IMR-90 (cell line): ENCODE measurements at regions not wholly inside any gene's neighbourhood (a gene's known extent, or its start where the extent isn't known, plus 50 kb on each side); places are given as distances from the start of the nearest gene placed in this dataset.

ENCODE experiments used
- ATAC-seq: fragments of 200-7000 bp; cut with Tn5 transposase; 2 replicates; pipeline ENCODE4 v1.9.1; 2020; ENCODE audit warnings: low read depth, mild to moderate bottlenecking, moderate library complexity
- BruUV-seq: library from RNA; stranded (reverse); fragments of 400-500 nt; replicated peaks from 2 replicates; lab custom pipeline; 2021; lab: Mats Ljungman, UMichigan
- CTCF ChIA-PET: fragments of 300-600 bp; formaldehyde crosslinking; extraction: SDS; loops from one replicate; lab custom pipeline; 2021; ENCODE audit warnings: antibody characterized with exemption; lab: Yijun Ruan, JAX
- POLR2A ChIA-PET: fragments of 300-600 bp; sonication (Branson Sonifier 250); formaldehyde crosslinking; loops from one replicate; lab custom pipeline; 2022; ENCODE audit warnings: antibody characterized with exemption; ENCODE audit not compliant: unreplicated experiment; lab: Charles Lee
- DNase-seq: peaks from one replicate; pipeline ENCODE4 v3.0.0; 2013
- H2AFZ ChIP-seq: replicated peaks from 2 replicates; pipeline ENCODE3; 2013; ENCODE audit warnings: low read length, mild to moderate bottlenecking; ENCODE audit not compliant: poor library complexity
- H2AK5ac ChIP-seq: 2 replicates; pipeline ENCODE4 v1.6.1; 2013; ENCODE audit warnings: low read depth, low read length, inconsistent platforms
- H2AK9ac ChIP-seq: replicated peaks from 2 replicates; pipeline ENCODE3; 2013; ENCODE audit warnings: mild to moderate bottlenecking, low read depth, low read length, moderate library complexity; ENCODE audit not compliant: poor library complexity
- H2BK120ac ChIP-seq: 2 replicates; pipeline ENCODE4 v1.6.1; 2013; ENCODE audit warnings: low read depth, low read length, inconsistent platforms
- H2BK15ac ChIP-seq: 3 replicates; pipeline ENCODE4 v1.6.1; 2013; ENCODE audit warnings: low read depth, low read length, inconsistent platforms
- H2BK20ac ChIP-seq: 2 replicates; pipeline ENCODE4 v1.6.1; 2013; ENCODE audit warnings: low read depth, mild to moderate bottlenecking, inconsistent platforms, low read length, moderate library complexity
- H2BK5ac ChIP-seq: 2 replicates; pipeline ENCODE4 v1.6.1; 2013; ENCODE audit warnings: mild to moderate bottlenecking, low read depth, low read length, inconsistent platforms; ENCODE audit not compliant: poor library complexity, severe bottlenecking
- H3K14ac ChIP-seq: replicated peaks from 2 replicates; pipeline ENCODE4 v1.6.1; 2013; ENCODE audit warnings: low read depth, low read length, inconsistent platforms
- H3K18ac ChIP-seq: 2 replicates; pipeline ENCODE4 v1.6.1; 2013; ENCODE audit warnings: low read depth, low read length, control low read depth
- H3K23ac ChIP-seq: 2 replicates; pipeline ENCODE4 v1.6.1; 2013; ENCODE audit warnings: low read depth, low read length, inconsistent platforms
- H3K27ac ChIP-seq: 2 replicates; pipeline ENCODE4 v1.5.1; 2013; ENCODE audit warnings: mild to moderate bottlenecking, control low read depth, low read length; ENCODE audit not compliant: insufficient read depth
- H3K27me3 ChIP-seq: 2 replicates; pipeline ENCODE4 v1.6.1; 2013; ENCODE audit warnings: low read length; ENCODE audit not compliant: control insufficient read depth, insufficient read depth
- H3K36me3 ChIP-seq: 2 replicates; pipeline ENCODE4 v1.6.1; 2013; ENCODE audit warnings: low read length, mixed read lengths; ENCODE audit not compliant: control insufficient read depth, insufficient read depth
- H3K4ac ChIP-seq: 2 replicates; pipeline ENCODE4 v1.6.1; 2013; ENCODE audit warnings: low read depth, low read length, inconsistent platforms
- H3K4me1 ChIP-seq: 2 replicates; pipeline ENCODE4 v1.6.1; 2013; ENCODE audit warnings: low read length, mixed read lengths; ENCODE audit not compliant: control insufficient read depth, insufficient read depth
- H3K4me2 ChIP-seq: 2 replicates; pipeline ENCODE4 v1.6.1; 2013; ENCODE audit warnings: low read depth, mild to moderate bottlenecking, control low read depth, low read length, moderate library complexity
- H3K4me3 ChIP-seq: 2 replicates; pipeline ENCODE4 v1.5.1; 2013; ENCODE audit warnings: low read depth, mild to moderate bottlenecking, control low read depth, low read length, moderate library complexity; ENCODE audit not compliant: insufficient read depth
- H3K56ac ChIP-seq: 2 replicates; pipeline ENCODE4 v1.6.1; 2013; ENCODE audit warnings: low read length, inconsistent platforms; ENCODE audit not compliant: insufficient read depth; ENCODE audit errors: extremely low read depth
- H3K79me1 ChIP-seq, 2 experiments: 2 replicates each; pipeline ENCODE4 v1.6.1; 2013; ENCODE audit warnings: low read length in 2 of 2, inconsistent platforms in 1 of 2, low read depth in 1 of 2
- H3K9ac ChIP-seq: 2 replicates; pipeline ENCODE4 v1.6.1; 2013; ENCODE audit warnings: low read depth, low read length, control low read depth
- H3K9me1 ChIP-seq: 2 replicates; pipeline ENCODE4 v1.6.1; 2013; ENCODE audit warnings: low read length, inconsistent platforms; ENCODE audit not compliant: insufficient read depth
- H3K9me3 ChIP-seq: 2 replicates; pipeline ENCODE4 v1.6.1; 2013; ENCODE audit warnings: low read length; ENCODE audit not compliant: control insufficient read depth, insufficient read depth
- H4K20me1 ChIP-seq: 2 replicates; pipeline ENCODE4 v1.6.1; 2013; ENCODE audit warnings: low read length, inconsistent platforms; ENCODE audit not compliant: insufficient read depth
- H4K5ac ChIP-seq: 2 replicates; pipeline ENCODE4 v1.6.1; 2013; ENCODE audit warnings: mild to moderate bottlenecking, low read depth, low read length, control low read depth
- H4K8ac ChIP-seq, 2 experiments: 2 replicates each; pipeline ENCODE4 v1.6.1; 2013; ENCODE audit warnings: low read depth in 2 of 2, low read length in 2 of 2, control low read depth in 1 of 2, inconsistent platforms in 1 of 2
- H4K91ac ChIP-seq: 2 replicates; pipeline ENCODE4 v1.6.1; 2013; ENCODE audit warnings: low read depth, low read length, inconsistent platforms; ENCODE audit not compliant: insufficient read depth
- BHLHE40 ChIP-seq: fragments of 150-350 bp; IDR thresholded peaks from 2 replicates; pipeline ENCODE4 v1.6.1; 2016; ENCODE audit warnings: mild to moderate bottlenecking, low read depth, low read length
- FOS ChIP-seq: fragments of 150-350 bp; IDR thresholded peaks from 2 replicates; pipeline ENCODE4 v1.6.1; 2016; ENCODE audit warnings: low read depth, low read length
- MAZ ChIP-seq: IDR thresholded peaks from 2 replicates; pipeline ENCODE4 v1.6.1; 2012; ENCODE audit warnings: low read depth, mild to moderate bottlenecking, low read length, improper control_type of control experiment, moderate library complexity, borderline replicate concordance
- MXI1 ChIP-seq: IDR thresholded peaks from 2 replicates; pipeline ENCODE4 v1.6.1; 2012; ENCODE audit warnings: low read depth, mild to moderate bottlenecking, low read length, moderate library complexity, borderline replicate concordance
- NFE2L2 ChIP-seq: fragments of 150-350 bp; IDR thresholded peaks from 2 replicates; pipeline ENCODE4 v1.6.1; 2016; ENCODE audit warnings: low read depth, mild to moderate bottlenecking, low read length
- RAD21 ChIP-seq: IDR thresholded peaks from 2 replicates; pipeline ENCODE4 v1.6.1; 2012; ENCODE audit warnings: low read length, improper control_type of control experiment
- RFX5 ChIP-seq: IDR thresholded peaks from 2 replicates; pipeline ENCODE4 v1.8.0; 2012; ENCODE audit warnings: low read depth, mild to moderate bottlenecking, low read length, moderate library complexity
- SMC3 ChIP-seq: fragments of 150-350 bp; IDR thresholded peaks from 2 replicates; pipeline ENCODE4 v1.6.1; 2016; ENCODE audit warnings: low read depth, mild to moderate bottlenecking, antibody characterized with exemption, low read length, moderate library complexity
- WGBS, 2 experiments: methylation state at CpG; one replicate each; pipeline versions ENCODE4 v1.1.5 to v1.1.7; 2013; ENCODE audit warnings: missing lambda C conversion rate in 2 of 2; ENCODE audit not compliant: insufficient read length in 1 of 2; ENCODE audit errors: extremely low coverage in 2 of 2; 5-methylcytosine and 5-hydroxymethylcytosine counted together
- dilution Hi-C: fragments of 300-500 bp; cut with HindIII; formaldehyde crosslinking; loops from one replicate; pipeline ENCODE4 v1.14.3; 2018; ENCODE audit warnings: low sequenced_read_pairs; ENCODE audit not compliant: unreplicated experiment
- in situ Hi-C: fragments of 300-500 bp; cut with MboI; formaldehyde crosslinking; loops from 3 replicates; pipeline ENCODE4 v1.14.3; 2019; ENCODE audit warnings: low sequenced_read_pairs, inconsistent platforms, mixed read lengths
- intact Hi-C: fragments of 100-400 bp; cut with micrococcal nuclease; formaldehyde crosslinking; loops from 2 replicates; pipeline ENCODE4 v1.10.0; 2022
- TF ChIP-seq, protein P1 (sequence below): fragments of 150-350 bp; IDR thresholded peaks from 2 replicates; pipeline ENCODE4 v1.6.1; 2016; ENCODE audit warnings: low read depth, mild to moderate bottlenecking, low read length, moderate library complexity, borderline replicate concordance

DNA sequence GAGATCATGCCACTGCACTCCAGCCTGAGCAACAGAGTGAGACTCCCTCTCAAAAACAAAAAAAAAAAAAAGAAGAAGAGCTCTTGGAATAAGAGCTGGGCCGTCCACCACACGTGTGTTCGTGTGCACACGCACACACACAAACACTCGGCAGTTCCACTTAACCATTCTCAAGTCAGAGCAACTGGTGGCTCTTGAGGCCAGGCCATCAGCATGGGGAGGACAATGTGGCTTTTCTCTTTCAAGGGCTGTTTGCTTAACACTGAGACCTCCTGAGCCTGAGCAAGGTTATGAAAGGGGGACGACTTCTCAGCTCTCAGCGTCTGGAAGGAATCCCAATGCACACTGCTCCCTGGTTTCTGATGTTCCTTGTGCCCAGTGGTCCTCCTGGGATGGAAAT, 444.9 kb downstream of the SOX9 start:
- BruUV-seq: no TSS peak
- Histone ChIP-seq H2BK5ac (no peak overlapping the region), H2AFZ (no peak overlapping the region), H3K14ac (no peak overlapping the region), H3K23ac (no peak overlapping the region; the same call in 1 of the 2 replicates), H2BK15ac (no peak overlapping the region), H3K4me2 (no peak overlapping the region), H3K56ac (no peak overlapping the region), H3K27me3 (no peaks in the 10 kb centered on the region), H3K79me1 (peaks cover 24 to 60% of the 10 kb centered on the region in 2 experiments), H4K8ac (no peak overlapping the region), H3K4me1 (peaks cover 7% of the 10 kb centered on the region; the same call in 1 of the 2 replicates), H4K91ac (peak overlapping the region; percentile 53; the same call in 1 of the 2 replicates), H3K4me3 (no peak overlapping the region), H3K9me1 (peaks cover 8% of the 10 kb centered on the region; the same call in 1 of the 2 replicates), H4K20me1 (peaks cover under 1% of the 10 kb centered on the region), H3K9ac (no peak overlapping the region), H3K9me3 (no peaks in the 10 kb centered on the region), H3K36me3 (no peaks in the 10 kb centered on the region), H2AK9ac (no peak overlapping the region), H2AK5ac (0 out of 2 replicates have a peak overlapping the region, but pooled peaks have one; percentile 25), H4K5ac (no peak overlapping the region), H3K4ac (no peak overlapping the region), H3K27ac (no peak overlapping the region), H3K18ac (no peak overlapping the region), H2BK20ac (no peak overlapping the region), H2BK120ac (no peak overlapping the region)
- in situ Hi-C loops (loop anchor here (10.0 to 25.0 kb wide), 2 partner anchors 422 to 619 kb away; no protein-coding TSS in a partner anchor), dilution Hi-C loops (no loop called here), intact Hi-C loops (no loop called here)
- POLR2A ChIA-PET: no interaction called here
- ATAC-seq: no peak
- TF ChIP-seq BHLHE40 (no peak), RAD21 (no peak), NFE2L2 (no peak), MXI1 (no peak), MAZ (no peak), SMC3 (no peak), FOS (no peak), RFX5 (no peak)
- TF ChIP-seq, protein P1, sequence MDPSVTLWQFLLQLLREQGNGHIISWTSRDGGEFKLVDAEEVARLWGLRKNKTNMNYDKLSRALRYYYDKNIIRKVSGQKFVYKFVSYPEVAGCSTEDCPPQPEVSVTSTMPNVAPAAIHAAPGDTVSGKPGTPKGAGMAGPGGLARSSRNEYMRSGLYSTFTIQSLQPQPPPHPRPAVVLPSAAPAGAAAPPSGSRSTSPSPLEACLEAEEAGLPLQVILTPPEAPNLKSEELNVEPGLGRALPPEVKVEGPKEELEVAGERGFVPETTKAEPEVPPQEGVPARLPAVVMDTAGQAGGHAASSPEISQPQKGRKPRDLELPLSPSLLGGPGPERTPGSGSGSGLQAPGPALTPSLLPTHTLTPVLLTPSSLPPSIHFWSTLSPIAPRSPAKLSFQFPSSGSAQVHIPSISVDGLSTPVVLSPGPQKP: no peak
- WGBS, 2 experiments: 100% methylated on average over 1 of the region's 7 CpGs; no CpG with 5 or more reads in 1 of the 2 experiments
- CTCF ChIA-PET: interaction anchor here (1.2 kb wide), 1 partner anchor 26 kb away, joined by 5 read pairs; no protein-coding TSS in a partner anchor
- no peak for DNase-seq
